A673 (cell line): ENCODE measurements at regions not wholly inside any gene's neighbourhood (a gene's known extent, or its start where the extent isn't known, plus 50 kb on each side); places are given as distances from the start of the nearest gene placed in this dataset.

Experiments used
- BruUV-seq: library from RNA; stranded (reverse); fragments of 400-500 nt; replicated peaks from 2 replicates; lab custom pipeline; 2021; lab: Mats Ljungman, UMichigan
- CTCF ChIA-PET: fragments of 300-600 bp; sonication (Branson Sonifier 250); formaldehyde crosslinking; loops from one replicate; lab custom pipeline; 2022; ENCODE audit warnings: antibody characterized with exemption; lab: Charles Lee
- POLR2A ChIA-PET: fragments of 300-600 bp; sonication (Branson Sonifier 250); formaldehyde crosslinking; loops from one replicate; lab custom pipeline; 2022; ENCODE audit warnings: antibody characterized with exemption; ENCODE audit not compliant: low non-redundant PET; lab: Charles Lee
- DNase-seq: peaks from one replicate; pipeline ENCODE4 v3.0.0-alpha.2; 2015; ENCODE audit warnings: low spot score
- H3K27ac ChIP-seq: fragments of 200-600 bp; sonication (generic); 2 replicates; pipeline ENCODE4 v1.5.1; 2016; ENCODE audit warnings: mixed run types, low read depth, mild to moderate bottlenecking, mixed read lengths, antibody characterized with exemption, low read length; ENCODE audit not compliant: poor library complexity, severe bottlenecking
- H3K27me3 ChIP-seq: fragments of 200-600 bp; sonication (generic); replicated peaks from 2 replicates; pipeline ENCODE4 v1.6.1; 2017; ENCODE audit warnings: mixed run types, low read depth, mild to moderate bottlenecking, mixed read lengths, antibody characterized with exemption, low read length; ENCODE audit not compliant: insufficient read depth, poor library complexity
- H3K36me3 ChIP-seq: fragments of 200-600 bp; sonication (generic); 2 replicates; pipeline ENCODE4 v1.6.1; 2016; ENCODE audit warnings: mixed run types, mild to moderate bottlenecking, mixed read lengths, antibody characterized with exemption, low read length; ENCODE audit not compliant: insufficient read depth, poor library complexity, severe bottlenecking
- H3K4me1 ChIP-seq: fragments of 200-600 bp; sonication (generic); 2 replicates; pipeline ENCODE4 v1.6.1; 2017; ENCODE audit warnings: mixed run types, mild to moderate bottlenecking, mixed read lengths, antibody characterized with exemption, low read length; ENCODE audit not compliant: insufficient read depth, poor library complexity, severe bottlenecking
- H3K4me3 ChIP-seq: fragments of 200-600 bp; sonication (generic); 2 replicates; pipeline ENCODE4 v1.5.1; 2016; ENCODE audit warnings: low read depth, mixed run types, mild to moderate bottlenecking, mixed read lengths, low read length; ENCODE audit not compliant: poor library complexity, severe bottlenecking
- H3K9me3 ChIP-seq: fragments of 200-600 bp; sonication (generic); 2 replicates; pipeline ENCODE4 v1.6.1; 2016; ENCODE audit warnings: mixed run types, low read depth, mild to moderate bottlenecking, mixed read lengths, antibody characterized with exemption, low read length; ENCODE audit not compliant: poor library complexity, severe bottlenecking
- EZH2 ChIP-seq: fragments of 200-600 bp; sonication (generic); IDR thresholded peaks from 2 replicates; pipeline ENCODE4 v1.6.1; 2017; ENCODE audit warnings: borderline replicate concordance, low read depth, mild to moderate bottlenecking, mixed read lengths, antibody characterized with exemption, low read length; ENCODE audit not compliant: poor library complexity, severe bottlenecking
- intact Hi-C: fragments of 100-400 bp; cut with micrococcal nuclease; formaldehyde crosslinking; loops from one replicate; pipeline ENCODE4 v1.10.0; 2022; ENCODE audit not compliant: unreplicated experiment
- TF ChIP-seq, protein P1 (sequence below): fragments of 300-800, 200-600 bp; sonication (generic); conservative IDR thresholded peaks from 2 replicates; pipeline ENCODE4 v1.5.1; 2017; ENCODE audit warnings: low read depth, mild to moderate bottlenecking, antibody characterized with exemption, low read length, moderate library complexity, mixed read lengths

DNA sequence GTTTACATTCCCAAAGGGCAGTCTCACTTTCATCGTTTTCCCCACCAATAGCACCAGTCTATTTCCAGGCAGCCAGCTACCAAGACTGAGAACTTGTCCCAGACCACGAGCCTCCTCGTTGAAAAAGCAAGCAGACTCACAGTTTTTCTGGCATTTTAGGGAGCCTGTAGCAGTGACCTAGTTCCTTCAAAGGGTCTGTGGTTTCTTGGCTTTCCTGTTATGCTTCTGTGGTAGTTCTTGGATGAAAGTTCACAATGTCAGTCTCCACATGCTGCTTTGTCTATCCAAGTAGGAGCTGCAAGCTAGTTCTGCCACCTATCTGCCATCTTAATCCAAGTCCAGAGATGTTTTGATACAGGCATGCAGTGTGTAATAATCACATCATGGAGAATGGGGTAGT lies 151.6 kb upstream of the ZC4H2 start:
- Histone ChIP-seq H3K4me3 (no peak overlapping the region), H3K9me3 (peaks cover 13% of the 10 kb centered on the region), H3K27me3 (no peaks in the 10 kb centered on the region), H3K27ac (no peak overlapping the region), H3K4me1 (no peaks in the 10 kb centered on the region), H3K36me3 (no peaks in the 10 kb centered on the region)
- BruUV-seq: no TSS peak
- intact Hi-C loops: no loop called here
- ChIA-PET POLR2A (no interaction called here), CTCF (no interaction called here)
- TF ChIP-seq, protein P1, sequence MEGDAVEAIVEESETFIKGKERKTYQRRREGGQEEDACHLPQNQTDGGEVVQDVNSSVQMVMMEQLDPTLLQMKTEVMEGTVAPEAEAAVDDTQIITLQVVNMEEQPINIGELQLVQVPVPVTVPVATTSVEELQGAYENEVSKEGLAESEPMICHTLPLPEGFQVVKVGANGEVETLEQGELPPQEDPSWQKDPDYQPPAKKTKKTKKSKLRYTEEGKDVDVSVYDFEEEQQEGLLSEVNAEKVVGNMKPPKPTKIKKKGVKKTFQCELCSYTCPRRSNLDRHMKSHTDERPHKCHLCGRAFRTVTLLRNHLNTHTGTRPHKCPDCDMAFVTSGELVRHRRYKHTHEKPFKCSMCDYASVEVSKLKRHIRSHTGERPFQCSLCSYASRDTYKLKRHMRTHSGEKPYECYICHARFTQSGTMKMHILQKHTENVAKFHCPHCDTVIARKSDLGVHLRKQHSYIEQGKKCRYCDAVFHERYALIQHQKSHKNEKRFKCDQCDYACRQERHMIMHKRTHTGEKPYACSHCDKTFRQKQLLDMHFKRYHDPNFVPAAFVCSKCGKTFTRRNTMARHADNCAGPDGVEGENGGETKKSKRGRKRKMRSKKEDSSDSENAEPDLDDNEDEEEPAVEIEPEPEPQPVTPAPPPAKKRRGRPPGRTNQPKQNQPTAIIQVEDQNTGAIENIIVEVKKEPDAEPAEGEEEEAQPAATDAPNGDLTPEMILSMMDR: no peak
- TF ChIP-seq EZH2: no peak
- no peak for DNase-seq

DNA sequence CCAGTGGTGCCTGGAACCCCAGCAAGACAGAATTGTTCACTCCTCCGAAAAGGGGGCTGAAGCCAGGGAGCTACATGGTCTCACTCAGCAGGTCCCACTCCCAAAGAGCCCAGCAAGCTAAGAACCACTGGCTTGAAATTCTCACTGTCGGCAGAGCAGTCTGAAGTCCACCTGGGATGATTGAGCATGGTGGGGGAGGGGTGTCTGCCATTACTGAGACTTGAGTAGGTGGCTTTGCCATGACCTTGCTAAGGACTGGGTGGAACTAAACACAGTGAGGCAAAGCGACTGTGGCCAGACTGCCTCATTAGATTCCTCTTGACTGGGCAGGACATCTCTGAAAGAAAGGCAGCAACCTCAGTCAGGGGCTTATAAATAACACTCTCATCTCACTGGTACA lies 122.6 kb upstream of the ZC4H2 start:
- Histone ChIP-seq H3K4me1 (no peaks in the 10 kb centered on the region), H3K4me3 (no peak overlapping the region), H3K36me3 (no peaks in the 10 kb centered on the region), H3K27me3 (no peaks in the 10 kb centered on the region), H3K9me3 (peaks cover 7% of the 10 kb centered on the region), H3K27ac (no peak overlapping the region)
- ChIA-PET CTCF (no interaction called here), POLR2A (no interaction called here)
- no TSS peak for BruUV-seq
- intact Hi-C loops: no loop called here
- TF ChIP-seq, protein P1: no peak
- TF ChIP-seq EZH2: no peak
- DNase-seq: no peak

DNA sequence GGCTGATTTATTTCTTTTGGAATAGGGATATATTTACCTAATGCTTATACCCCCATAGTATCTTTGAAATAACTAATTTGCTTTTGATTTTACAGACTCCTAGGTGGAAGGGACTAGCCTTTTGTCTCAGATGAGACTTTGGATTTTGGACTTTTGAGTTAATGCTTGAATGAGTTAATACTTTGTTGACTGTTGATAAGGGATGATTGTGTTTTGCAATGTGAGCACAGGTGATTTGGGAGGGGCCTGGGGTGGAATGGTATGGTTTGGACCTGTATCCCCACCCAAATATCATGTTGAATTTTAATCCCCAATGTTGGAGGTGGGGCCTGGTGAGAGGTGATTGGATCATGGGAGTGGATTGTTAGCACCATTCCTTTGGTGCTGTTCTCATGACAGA lies 117.4 kb upstream of the ZC4H2 start:
- CTCF ChIA-PET: no interaction called here

More for the DNA sequence above, 117.4 kb upstream of the ZC4H2 start:
- POLR2A ChIA-PET: no interaction called here
- TF ChIP-seq, protein P1: no peak
- TF ChIP-seq EZH2: no peak
- no peak overlapping the region for H3K4me3 ChIP-seq
- no peaks in the 10 kb centered on the region for H3K27me3 ChIP-seq
- intact Hi-C loops: no loop called here
- no peak for DNase-seq
- no peak overlapping the region for H3K27ac ChIP-seq
- H3K9me3 ChIP-seq: peaks cover 13% of the 10 kb centered on the region
- no peaks in the 10 kb centered on the region for H3K4me1 ChIP-seq
- H3K36me3 ChIP-seq: no peaks in the 10 kb centered on the region
- no TSS peak for BruUV-seq
